ENCODE measurements at regions not wholly inside any gene's neighbourhood (a gene's known extent, or its start where the extent isn't known, plus 50 kb on each side); places are given as distances from the start of the nearest gene placed in this dataset.

DNA sequence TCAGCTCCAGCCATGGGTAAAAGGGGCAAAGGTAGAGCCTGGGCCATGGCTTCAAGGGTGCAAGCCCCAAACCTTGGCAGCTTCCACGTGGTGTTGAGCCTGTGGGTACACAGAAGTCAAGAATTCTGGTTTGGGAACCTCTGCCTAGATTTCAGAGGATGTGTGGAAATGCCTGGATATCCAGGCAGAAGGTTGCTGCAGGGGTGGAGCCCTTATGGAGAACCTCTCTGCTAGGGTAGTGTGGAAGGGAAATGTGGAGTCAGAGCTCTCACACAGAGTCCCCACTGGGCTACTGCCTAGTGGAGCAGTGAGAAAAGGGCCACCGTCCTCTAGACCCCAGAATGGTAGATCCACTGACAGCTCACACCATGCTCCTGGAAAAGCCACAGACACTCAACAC, 117.1 kb downstream of the NREP start:
- Histone ChIP-seq H3K27ac (ENCODE audit: low read depth, low read length, poor library complexity, severe bottlenecking) (no peak overlapping the region), H4K20me1 (ENCODE audit: insufficient read depth, low read length) (no peaks in the 10 kb centered on the region), H3K9ac (ENCODE audit: low read length) (no peak overlapping the region), H3K4me2 (ENCODE audit: low read length) (no peak overlapping the region), H3K36me3 (ENCODE audit: insufficient read depth, low read length) (no peaks in the 10 kb centered on the region), H3K9me2 (ENCODE audit: low read depth, low read length) (no peaks in the 10 kb centered on the region), H3K79me2 (ENCODE audit: insufficient read depth, low read length) (no peaks in the 10 kb centered on the region), H3K9me3 (ENCODE audit: low read length) (peaks cover 8% of the 10 kb centered on the region; the same call in 1 of the 2 replicates), H3F3A (ENCODE audit: insufficient read depth, low read length) (no peaks in the 10 kb centered on the region), H3K4me3 (ENCODE audit: low read depth, low read length, poor library complexity, severe bottlenecking) (no peak overlapping the region), H3K4me1 (ENCODE audit: insufficient read depth, low read length, severe bottlenecking) (no peaks in the 10 kb centered on the region), H2AFZ (ENCODE audit: low read length) (no peak overlapping the region), H3K27me3 (ENCODE audit: insufficient read depth, low read length) (no peaks in the 10 kb centered on the region)
- no peak for TF ChIP-seq EZH2 (IDR thresholded peaks at IDR 0.05; ENCODE audit: borderline replicate concordance, low read length)
- TF ChIP-seq, protein P1, sequence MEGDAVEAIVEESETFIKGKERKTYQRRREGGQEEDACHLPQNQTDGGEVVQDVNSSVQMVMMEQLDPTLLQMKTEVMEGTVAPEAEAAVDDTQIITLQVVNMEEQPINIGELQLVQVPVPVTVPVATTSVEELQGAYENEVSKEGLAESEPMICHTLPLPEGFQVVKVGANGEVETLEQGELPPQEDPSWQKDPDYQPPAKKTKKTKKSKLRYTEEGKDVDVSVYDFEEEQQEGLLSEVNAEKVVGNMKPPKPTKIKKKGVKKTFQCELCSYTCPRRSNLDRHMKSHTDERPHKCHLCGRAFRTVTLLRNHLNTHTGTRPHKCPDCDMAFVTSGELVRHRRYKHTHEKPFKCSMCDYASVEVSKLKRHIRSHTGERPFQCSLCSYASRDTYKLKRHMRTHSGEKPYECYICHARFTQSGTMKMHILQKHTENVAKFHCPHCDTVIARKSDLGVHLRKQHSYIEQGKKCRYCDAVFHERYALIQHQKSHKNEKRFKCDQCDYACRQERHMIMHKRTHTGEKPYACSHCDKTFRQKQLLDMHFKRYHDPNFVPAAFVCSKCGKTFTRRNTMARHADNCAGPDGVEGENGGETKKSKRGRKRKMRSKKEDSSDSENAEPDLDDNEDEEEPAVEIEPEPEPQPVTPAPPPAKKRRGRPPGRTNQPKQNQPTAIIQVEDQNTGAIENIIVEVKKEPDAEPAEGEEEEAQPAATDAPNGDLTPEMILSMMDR (IDR thresholded peaks at IDR 0.05; ENCODE audit: low read length): no peak

DNA sequence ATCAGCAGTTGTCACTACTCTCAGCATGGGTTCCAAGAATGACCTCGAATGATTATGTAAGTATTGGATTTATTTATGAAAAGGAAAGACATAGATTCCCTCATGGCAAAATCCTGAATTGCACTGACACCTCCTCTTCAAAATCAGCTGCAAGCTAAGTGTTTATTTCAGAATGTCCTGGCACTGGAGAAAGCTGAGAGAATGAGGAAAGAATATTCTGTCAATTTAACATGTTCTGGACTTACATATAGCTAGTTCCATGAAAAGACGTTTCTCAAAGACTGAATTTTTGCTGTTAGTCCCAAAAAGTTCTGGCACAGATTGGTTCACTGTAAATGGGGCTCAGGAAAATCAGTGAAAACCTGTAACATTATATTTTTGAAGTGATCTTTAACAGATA, 120.3 kb downstream of the NREP start:
- H4K20me1 ChIP-seq (ENCODE audit: insufficient read depth, low read length): no peaks in the 10 kb centered on the region
- TF ChIP-seq EZH2 (IDR thresholded peaks at IDR 0.05; ENCODE audit: borderline replicate concordance, low read length): no peak
- TF ChIP-seq, protein P1 (IDR thresholded peaks at IDR 0.05; ENCODE audit: low read length): no peak
- H3K4me3 ChIP-seq (ENCODE audit: low read depth, low read length, poor library complexity, severe bottlenecking): no peak overlapping the region
- no peaks in the 10 kb centered on the region for H3K27me3 ChIP-seq (ENCODE audit: insufficient read depth, low read length)
- H3F3A ChIP-seq (ENCODE audit: insufficient read depth, low read length): no peaks in the 10 kb centered on the region
- H3K27ac ChIP-seq (ENCODE audit: low read depth, low read length, poor library complexity, severe bottlenecking): no peak overlapping the region
- no peak overlapping the region for H3K9ac ChIP-seq (ENCODE audit: low read length)
- H2AFZ ChIP-seq (ENCODE audit: low read length): no peak overlapping the region
- H3K4me1 ChIP-seq (ENCODE audit: insufficient read depth, low read length, severe bottlenecking): no peaks in the 10 kb centered on the region
- H3K9me2 ChIP-seq (ENCODE audit: low read depth, low read length): no peaks in the 10 kb centered on the region
- H3K36me3 ChIP-seq (ENCODE audit: insufficient read depth, low read length): no peaks in the 10 kb centered on the region
- peaks cover 8% of the 10 kb centered on the region; the same call in 1 of the 2 replicates for H3K9me3 ChIP-seq (ENCODE audit: low read length)
- no peak overlapping the region for H3K4me2 ChIP-seq (ENCODE audit: low read length)
- no peaks in the 10 kb centered on the region for H3K79me2 ChIP-seq (ENCODE audit: insufficient read depth, low read length)

DNA sequence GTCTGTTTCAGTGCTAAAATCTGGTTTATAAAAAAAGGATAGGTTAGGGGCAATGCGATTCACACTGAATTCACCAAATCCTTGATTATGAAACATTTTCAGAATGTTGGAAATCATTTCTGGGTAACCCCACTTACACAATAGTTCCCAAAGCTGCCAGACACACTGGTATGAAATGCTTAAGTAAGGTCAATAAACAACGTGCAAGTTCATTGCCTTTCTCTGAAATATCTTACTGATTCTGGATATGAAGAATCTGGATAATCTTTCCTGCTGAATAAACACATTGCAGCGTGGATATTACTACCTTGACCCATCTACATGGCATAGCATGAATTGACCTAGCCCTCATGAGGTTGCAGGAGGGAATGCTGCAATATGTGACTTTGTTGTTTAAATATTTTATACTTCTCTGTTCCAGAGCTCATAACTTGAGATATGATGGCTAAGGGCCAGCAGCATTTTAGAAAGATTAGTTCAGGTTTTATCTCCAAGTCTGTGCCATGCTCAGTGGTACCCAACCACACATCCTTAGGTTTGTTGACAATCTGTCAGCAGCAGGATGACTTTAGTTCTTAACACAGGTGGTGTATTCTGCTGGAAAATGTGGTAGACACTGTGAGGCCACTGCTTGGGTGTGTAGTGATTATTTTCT, 121.0 kb downstream of the NREP start:
- TF ChIP-seq, protein P1 (IDR thresholded peaks at IDR 0.05; ENCODE audit: low read length): no peak
- TF ChIP-seq EZH2 (IDR thresholded peaks at IDR 0.05; ENCODE audit: borderline replicate concordance, low read length): no peak
- no peak overlapping the region for H3K4me3 ChIP-seq (ENCODE audit: low read depth, low read length, poor library complexity, severe bottlenecking)

More for the DNA sequence above, 121.0 kb downstream of the NREP start:
- Histone ChIP-seq H3K27ac (ENCODE audit: low read depth, low read length, poor library complexity, severe bottlenecking) (no peak overlapping the region), H3K9me2 (ENCODE audit: low read depth, low read length) (no peaks in the 10 kb centered on the region), H4K20me1 (ENCODE audit: insufficient read depth, low read length) (no peaks in the 10 kb centered on the region), H3K79me2 (ENCODE audit: insufficient read depth, low read length) (no peaks in the 10 kb centered on the region), H3K9me3 (ENCODE audit: low read length) (peaks cover 8% of the 10 kb centered on the region; the same call in 1 of the 2 replicates), H3F3A (ENCODE audit: insufficient read depth, low read length) (no peaks in the 10 kb centered on the region), H3K4me2 (ENCODE audit: low read length) (no peak overlapping the region), H3K9ac (ENCODE audit: low read length) (no peak overlapping the region), H3K4me1 (ENCODE audit: insufficient read depth, low read length, severe bottlenecking) (no peaks in the 10 kb centered on the region), H3K36me3 (ENCODE audit: insufficient read depth, low read length) (no peaks in the 10 kb centered on the region), H2AFZ (ENCODE audit: low read length) (no peak overlapping the region), H3K27me3 (ENCODE audit: insufficient read depth, low read length) (no peaks in the 10 kb centered on the region)

Measured in OCI-LY1 (cell line).